ENCODE measurements at regions not wholly inside any gene's neighbourhood (a gene's known extent, or its start where the extent isn't known, plus 50 kb on each side); places are given as distances from the start of the nearest gene placed in this dataset.

DNA sequence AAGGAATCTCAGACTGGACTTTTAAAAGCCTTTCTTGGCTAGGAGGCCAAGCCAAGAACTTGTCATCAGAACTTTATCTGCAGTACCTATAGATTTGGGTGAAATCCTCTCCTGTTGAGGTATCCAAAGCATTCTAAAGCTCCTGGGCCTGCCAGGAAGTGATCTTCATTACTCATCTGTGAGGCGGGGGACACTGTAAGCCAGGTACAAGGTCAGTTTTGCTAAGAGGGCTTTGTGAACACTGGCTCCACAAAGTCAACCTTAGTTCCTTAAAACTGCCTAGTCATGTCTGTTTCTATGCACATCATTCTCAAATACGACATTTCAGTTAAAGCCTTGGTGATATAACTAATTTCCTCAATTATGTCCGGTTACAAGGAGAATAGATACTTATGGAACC lies 236.7 kb downstream of the PIK3R1 start:
- H3K4me2 ChIP-seq (ENCODE audit: low read length): no peak overlapping the region

DNA sequence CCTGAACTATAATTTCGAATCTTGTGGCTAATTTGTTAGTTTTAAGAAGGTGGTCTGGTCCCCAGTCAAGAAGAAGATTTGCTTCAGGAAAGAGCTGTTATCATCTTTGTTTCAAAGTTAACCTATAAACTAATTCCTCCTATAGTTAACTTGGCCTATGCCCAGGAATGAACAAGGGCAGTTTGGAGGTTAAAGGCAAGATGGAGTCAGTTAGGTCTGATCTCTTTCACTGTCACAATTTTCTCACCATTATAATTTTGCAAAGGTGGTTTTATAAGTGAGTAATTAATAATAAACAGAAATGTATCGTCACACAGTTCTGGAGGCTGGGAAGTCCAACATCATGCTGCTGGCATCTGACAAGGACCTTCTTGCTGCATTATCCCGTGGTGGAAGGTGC lies 238.6 kb downstream of the PIK3R1 start:
- POLR2A ChIA-PET: no interaction called here

More for the DNA sequence above, 236.7 kb downstream of the PIK3R1 start:
- Histone ChIP-seq H3K79me2 (ENCODE audit: insufficient read depth, low read length) (no peaks in the 10 kb centered on the region), H2AFZ (ENCODE audit: low read depth, low read length, poor library complexity, severe bottlenecking) (peak overlapping the region; percentile 65), H3K9me3 (ENCODE audit: control insufficient read depth in 1 of 2, insufficient read depth in 1 of 2, low read depth in 1 of 2, low read length in 2 of 2) (no peaks in the 10 kb centered on the region; a peak in 1 of 4 replicates), H3K27me3 (ENCODE audit: insufficient read depth, low read length) (no peaks in the 10 kb centered on the region), H3K9ac (ENCODE audit: low read length) (no peak overlapping the region), H3K9me2 (ENCODE audit: insufficient read depth) (no peaks in the 10 kb centered on the region), H3K27ac (ENCODE audit: low read depth, low read length) (no peak overlapping the region), H3K36me3 (ENCODE audit: control insufficient read depth in 1 of 2, insufficient read depth in 2 of 2, low read length in 2 of 2) (no peaks in the 10 kb centered on the region), H4K20me1 (ENCODE audit: insufficient read depth) (no peaks in the 10 kb centered on the region), H3K4me3 (replicated peaks in 1 of 2; ENCODE audit: low read depth in 1 of 2, low read length in 2 of 2) (no peak overlapping the region), H3K4me1 (ENCODE audit: control insufficient read depth in 1 of 2, insufficient read depth in 2 of 2, low read length in 2 of 2) (peaks cover 3 to 35% of the 10 kb centered on the region in 2 experiments; a peak in 2 of 4 replicates)
- ATAC-seq: no peak
- DNase-seq (ENCODE audit: low read depth, low spot score): no peak
- TF ChIP-seq TCF7L2 (IDR thresholded peaks at IDR 0.05; ENCODE audit: borderline replicate concordance, extremely low read depth, insufficient read depth, insufficient read length) (peak; percentile 21), ZFX (IDR thresholded peaks at IDR 0.05) (no peak)
- POLR2A ChIA-PET: no interaction called here
- intact Hi-C loops (cut with micrococcal nuclease): no loop called here
- BruUV-seq (replicated peaks): no TSS peak
- CTCF ChIA-PET: no interaction called here
- RAD21 ChIA-PET (ENCODE audit: low non-redundant PET in 1 of 2, low total read pairs in 2 of 2, uncharacterized antibody in 2 of 2, unreplicated experiment in 2 of 2): no interaction called here

More for the DNA sequence above, 238.6 kb downstream of the PIK3R1 start:
- Histone ChIP-seq H3K4me1 (ENCODE audit: control insufficient read depth in 1 of 2, insufficient read depth in 2 of 2, low read length in 2 of 2) (peaks cover 3 to 35% of the 10 kb centered on the region in 2 experiments; a peak in 2 of 4 replicates), H3K36me3 (ENCODE audit: control insufficient read depth in 1 of 2, insufficient read depth in 2 of 2, low read length in 2 of 2) (no peaks in the 10 kb centered on the region), H3K9me2 (ENCODE audit: insufficient read depth) (no peaks in the 10 kb centered on the region), H2AFZ (ENCODE audit: low read depth, low read length, poor library complexity, severe bottlenecking) (peak overlapping the region; percentile 45), H4K20me1 (ENCODE audit: insufficient read depth) (no peaks in the 10 kb centered on the region), H3K9me3 (ENCODE audit: control insufficient read depth in 1 of 2, insufficient read depth in 1 of 2, low read depth in 1 of 2, low read length in 2 of 2) (no peaks in the 10 kb centered on the region; a peak in 1 of 4 replicates), H3K9ac (ENCODE audit: low read length) (no peak overlapping the region), H3K27ac (ENCODE audit: low read depth, low read length) (no peak overlapping the region), H3K79me2 (ENCODE audit: insufficient read depth, low read length) (no peaks in the 10 kb centered on the region), H3K27me3 (ENCODE audit: insufficient read depth, low read length) (no peaks in the 10 kb centered on the region), H3K4me2 (ENCODE audit: low read length) (no peak overlapping the region), H3K4me3 (replicated peaks in 1 of 2; ENCODE audit: low read depth in 1 of 2, low read length in 2 of 2) (no peak overlapping the region)
- TF ChIP-seq ZFX (IDR thresholded peaks at IDR 0.05) (no peak), POLR2AphosphoS5 (IDR thresholded peaks at IDR 0.05; ENCODE audit: low read depth, low read length) (no peak)
- intact Hi-C loops (cut with micrococcal nuclease): no loop called here
- CTCF ChIA-PET: no interaction called here
- no peak for ATAC-seq
- no peak for DNase-seq (ENCODE audit: low read depth, low spot score)
- BruUV-seq (replicated peaks): no TSS peak
- RAD21 ChIA-PET (ENCODE audit: low non-redundant PET in 1 of 2, low total read pairs in 2 of 2, uncharacterized antibody in 2 of 2, unreplicated experiment in 2 of 2): interaction anchor here in 1 of 2 experiments (0.6 kb wide), 1 partner anchor 74 kb away, joined by 3 read pairs; no protein-coding TSS in a partner anchor

All from HCT116 (cell line).